ENCODE measurements at regions not wholly inside any gene's neighbourhood (a gene's known extent, or its start where the extent isn't known, plus 50 kb on each side); places are given as distances from the start of the nearest gene placed in this dataset.

GRCh38 chr7:153022475-153023193, 263.1 kb downstream of the ACTR3B start:
- FAIRE-seq (no peak), DNase-seq (ENCODE audit: low read depth) (no peak)
- H3K27me3 ChIP-seq (ENCODE audit: insufficient read depth, low read length), result no peaks in the 10 kb centered on the region
- TF ChIP-seq EZH2 (IDR thresholded peaks at IDR 0.05; ENCODE audit: insufficient read depth, low read length) (no peak), CTCF (IDR thresholded peaks at IDR 0.05; ENCODE audit: insufficient read depth, low read depth, low read length) (no peak)
- no peak overlapping the region for H3K27ac ChIP-seq (ENCODE audit: low read depth, low read length)
- no peak overlapping the region for H3K4me3 Mint-ChIP-seq (ENCODE audit: unreplicated experiment)
- no peaks in the 10 kb centered on the region for H3K4me1 Mint-ChIP-seq (ENCODE audit: low read depth, unreplicated experiment)
- H3K4me2 ChIP-seq (ENCODE audit: low read length), result no peak overlapping the region
- H4K20me1 ChIP-seq (ENCODE audit: insufficient read depth, low read length), result no peaks in the 10 kb centered on the region
- H3K27me3 Mint-ChIP-seq (ENCODE audit: low read depth, unreplicated experiment), result peaks cover 4% of the 10 kb centered on the region
- H3K27ac Mint-ChIP-seq (ENCODE audit: unreplicated experiment), result no peak overlapping the region
- no peak overlapping the region for H2AFZ ChIP-seq (ENCODE audit: low read depth, low read length)
- peaks cover 6% of the 10 kb centered on the region for H3K9me3 Mint-ChIP-seq (ENCODE audit: unreplicated experiment)
- no peak overlapping the region for H3K9ac ChIP-seq (ENCODE audit: low read length)
- no peaks in the 10 kb centered on the region for H3K79me2 ChIP-seq (ENCODE audit: insufficient read depth, low read length)
- no peak overlapping the region for H3K4me3 ChIP-seq (ENCODE audit: insufficient read depth, low read depth, low read length)
- no peaks in the 10 kb centered on the region for H3K36me3 Mint-ChIP-seq (ENCODE audit: low read depth, unreplicated experiment)
- no peaks in the 10 kb centered on the region for H3K36me3 ChIP-seq (ENCODE audit: insufficient read depth, low read length)
- no peaks in the 10 kb centered on the region for H3K4me1 ChIP-seq (ENCODE audit: insufficient read depth, low read length)
- peaks cover 5% of the 10 kb centered on the region for H3K9me3 ChIP-seq (ENCODE audit: insufficient read depth, low read depth, low read length)

- Histone ChIP-seq H3K4me3 (ENCODE audit: insufficient read depth, low read depth, low read length) (no peak overlapping the region), H3K9me3 (ENCODE audit: insufficient read depth, low read depth, low read length) (peaks cover 5% of the 10 kb centered on the region), H3K36me3 (ENCODE audit: insufficient read depth, low read length) (no peaks in the 10 kb centered on the region), H3K4me1 (ENCODE audit: insufficient read depth, low read length) (no peaks in the 10 kb centered on the region), H3K27ac (ENCODE audit: low read depth, low read length) (no peak overlapping the region), H2AFZ (ENCODE audit: low read depth, low read length) (no peak overlapping the region), H4K20me1 (ENCODE audit: insufficient read depth, low read length) (no peaks in the 10 kb centered on the region), H3K27me3 (ENCODE audit: insufficient read depth, low read length) (no peaks in the 10 kb centered on the region), H3K4me2 (ENCODE audit: low read length) (no peak overlapping the region), H3K9ac (ENCODE audit: low read length) (no peak overlapping the region), H3K79me2 (ENCODE audit: insufficient read depth, low read length) (no peaks in the 10 kb centered on the region)
- H3K27ac Mint-ChIP-seq (ENCODE audit: unreplicated experiment), result no peak overlapping the region
- no peak for DNase-seq (ENCODE audit: low read depth)
- no peak overlapping the region for H3K4me3 Mint-ChIP-seq (ENCODE audit: unreplicated experiment)
- H3K27me3 Mint-ChIP-seq (ENCODE audit: low read depth, unreplicated experiment), result no peaks in the 10 kb centered on the region
- H3K9me3 Mint-ChIP-seq (ENCODE audit: unreplicated experiment), result peaks cover 6% of the 10 kb centered on the region
- no peak for FAIRE-seq
- no peaks in the 10 kb centered on the region for H3K4me1 Mint-ChIP-seq (ENCODE audit: low read depth, unreplicated experiment)
- TF ChIP-seq EZH2 (IDR thresholded peaks at IDR 0.05; ENCODE audit: insufficient read depth, low read length), result no peak
- no peak for TF ChIP-seq CTCF (IDR thresholded peaks at IDR 0.05; ENCODE audit: insufficient read depth, low read depth, low read length)
- no peaks in the 10 kb centered on the region for H3K36me3 Mint-ChIP-seq (ENCODE audit: low read depth, unreplicated experiment)
These were observed 263.6 kb downstream of the ACTR3B start for GRCh38 chr7:153023194-153023592.

- Histone ChIP-seq H3K4me2 (ENCODE audit: low read length) (no peak overlapping the region), H3K27me3 (ENCODE audit: insufficient read depth, low read length) (no peaks in the 10 kb centered on the region), H3K36me3 (ENCODE audit: insufficient read depth, low read length) (no peaks in the 10 kb centered on the region), H3K9me3 (ENCODE audit: insufficient read depth, low read depth, low read length) (no peaks in the 10 kb centered on the region), H3K79me2 (ENCODE audit: insufficient read depth, low read length) (no peaks in the 10 kb centered on the region), H3K4me1 (ENCODE audit: insufficient read depth, low read length) (no peaks in the 10 kb centered on the region), H3K9ac (ENCODE audit: low read length) (no peak overlapping the region), H4K20me1 (ENCODE audit: insufficient read depth, low read length) (no peaks in the 10 kb centered on the region), H3K27ac (ENCODE audit: low read depth, low read length) (no peak overlapping the region), H3K4me3 (ENCODE audit: insufficient read depth, low read depth, low read length) (no peak overlapping the region), H2AFZ (ENCODE audit: low read depth, low read length) (no peak overlapping the region)
- TF ChIP-seq EZH2 (IDR thresholded peaks at IDR 0.05; ENCODE audit: insufficient read depth, low read length), result no peak
- TF ChIP-seq CTCF (IDR thresholded peaks at IDR 0.05; ENCODE audit: insufficient read depth, low read depth, low read length), result no peak
- H3K27ac Mint-ChIP-seq (ENCODE audit: unreplicated experiment), result no peak overlapping the region
- peaks cover 7% of the 10 kb centered on the region for H3K27me3 Mint-ChIP-seq (ENCODE audit: low read depth, unreplicated experiment)
- DNase-seq (ENCODE audit: low read depth) (no peak), FAIRE-seq (no peak)
- no peaks in the 10 kb centered on the region for H3K4me1 Mint-ChIP-seq (ENCODE audit: low read depth, unreplicated experiment)
- no peaks in the 10 kb centered on the region for H3K36me3 Mint-ChIP-seq (ENCODE audit: low read depth, unreplicated experiment)
- H3K9me3 Mint-ChIP-seq (ENCODE audit: unreplicated experiment), result no peaks in the 10 kb centered on the region
- no peak overlapping the region for H3K4me3 Mint-ChIP-seq (ENCODE audit: unreplicated experiment)
These were observed 267.7 kb downstream of the ACTR3B start for GRCh38 chr7:153027210-153027609.
